ENCODE measurements at regions not wholly inside any gene's neighbourhood (a gene's known extent, or its start where the extent isn't known, plus 50 kb on each side); places are given as distances from the start of the nearest gene placed in this dataset.

DNA sequence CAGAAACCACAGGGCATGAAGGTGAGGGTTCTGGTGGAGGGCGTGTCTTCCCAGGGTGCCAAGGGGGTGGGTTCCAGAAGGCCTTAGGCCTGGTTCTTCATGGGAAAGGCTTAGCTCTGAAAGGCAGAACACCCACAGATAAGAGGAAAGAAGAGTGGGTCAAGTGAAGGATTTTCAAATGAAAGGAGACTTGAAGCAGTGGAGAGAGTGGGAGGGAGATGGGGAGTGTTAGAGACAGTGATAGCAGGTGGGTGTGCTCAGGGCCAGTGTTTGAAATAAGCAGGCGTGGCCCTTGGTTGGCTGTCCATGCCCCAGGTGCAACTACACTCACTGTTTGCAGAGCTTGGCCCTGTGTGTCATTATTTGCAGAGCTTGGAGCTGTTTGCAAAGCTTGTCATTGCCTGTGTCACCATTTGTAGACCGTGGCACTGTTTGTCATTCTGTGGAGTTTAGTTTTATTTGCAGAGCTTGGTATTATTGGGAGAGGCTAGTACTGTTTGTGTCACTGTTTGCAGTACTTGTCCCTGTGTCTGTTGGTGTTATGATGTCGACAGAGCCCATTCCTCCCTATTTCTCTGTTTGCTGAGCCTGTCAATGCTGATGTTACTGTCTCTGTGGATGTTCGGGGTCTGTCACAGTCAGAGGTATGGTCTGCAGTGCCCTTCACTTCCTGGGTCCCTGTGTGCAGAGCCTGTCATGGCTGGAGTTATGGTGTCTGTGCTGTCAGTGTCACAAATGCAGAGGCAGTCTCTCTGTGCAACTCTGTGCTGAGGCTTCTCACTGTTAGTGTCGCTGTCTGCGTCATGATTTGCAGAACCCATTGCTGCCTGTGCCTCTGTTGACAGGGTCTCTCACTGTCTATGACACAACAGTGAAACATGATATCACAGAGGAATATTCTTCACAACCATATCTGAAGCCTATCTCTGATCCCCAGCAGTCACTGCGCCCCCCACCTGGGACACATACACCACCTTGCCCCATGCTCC, 127.7 kb upstream of the LRFN2 start (continued):
- TF ChIP-seq HNRNPH1 (optimal IDR thresholded peaks at IDR 0.05; ENCODE audit: low read depth, low read length) = peak; percentile 19
- TF ChIP-seq ATRX (CRISPR knock-in tag; IDR thresholded peaks at IDR 0.05; ENCODE audit: borderline replicate concordance) = no peak
- TF ChIP-seq, protein P1, sequence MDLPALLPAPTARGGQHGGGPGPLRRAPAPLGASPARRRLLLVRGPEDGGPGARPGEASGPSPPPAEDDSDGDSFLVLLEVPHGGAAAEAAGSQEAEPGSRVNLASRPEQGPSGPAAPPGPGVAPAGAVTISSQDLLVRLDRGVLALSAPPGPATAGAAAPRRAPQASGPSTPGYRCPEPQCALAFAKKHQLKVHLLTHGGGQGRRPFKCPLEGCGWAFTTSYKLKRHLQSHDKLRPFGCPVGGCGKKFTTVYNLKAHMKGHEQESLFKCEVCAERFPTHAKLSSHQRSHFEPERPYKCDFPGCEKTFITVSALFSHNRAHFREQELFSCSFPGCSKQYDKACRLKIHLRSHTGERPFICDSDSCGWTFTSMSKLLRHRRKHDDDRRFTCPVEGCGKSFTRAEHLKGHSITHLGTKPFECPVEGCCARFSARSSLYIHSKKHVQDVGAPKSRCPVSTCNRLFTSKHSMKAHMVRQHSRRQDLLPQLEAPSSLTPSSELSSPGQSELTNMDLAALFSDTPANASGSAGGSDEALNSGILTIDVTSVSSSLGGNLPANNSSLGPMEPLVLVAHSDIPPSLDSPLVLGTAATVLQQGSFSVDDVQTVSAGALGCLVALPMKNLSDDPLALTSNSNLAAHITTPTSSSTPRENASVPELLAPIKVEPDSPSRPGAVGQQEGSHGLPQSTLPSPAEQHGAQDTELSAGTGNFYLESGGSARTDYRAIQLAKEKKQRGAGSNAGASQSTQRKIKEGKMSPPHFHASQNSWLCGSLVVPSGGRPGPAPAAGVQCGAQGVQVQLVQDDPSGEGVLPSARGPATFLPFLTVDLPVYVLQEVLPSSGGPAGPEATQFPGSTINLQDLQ (CRISPR knock-in tag; IDR thresholded peaks at IDR 0.05) = no peak
- TF ChIP-seq HOXA5 (CRISPR knock-in tag; IDR thresholded peaks at IDR 0.05) = no peak
- TF ChIP-seq, protein P2, sequence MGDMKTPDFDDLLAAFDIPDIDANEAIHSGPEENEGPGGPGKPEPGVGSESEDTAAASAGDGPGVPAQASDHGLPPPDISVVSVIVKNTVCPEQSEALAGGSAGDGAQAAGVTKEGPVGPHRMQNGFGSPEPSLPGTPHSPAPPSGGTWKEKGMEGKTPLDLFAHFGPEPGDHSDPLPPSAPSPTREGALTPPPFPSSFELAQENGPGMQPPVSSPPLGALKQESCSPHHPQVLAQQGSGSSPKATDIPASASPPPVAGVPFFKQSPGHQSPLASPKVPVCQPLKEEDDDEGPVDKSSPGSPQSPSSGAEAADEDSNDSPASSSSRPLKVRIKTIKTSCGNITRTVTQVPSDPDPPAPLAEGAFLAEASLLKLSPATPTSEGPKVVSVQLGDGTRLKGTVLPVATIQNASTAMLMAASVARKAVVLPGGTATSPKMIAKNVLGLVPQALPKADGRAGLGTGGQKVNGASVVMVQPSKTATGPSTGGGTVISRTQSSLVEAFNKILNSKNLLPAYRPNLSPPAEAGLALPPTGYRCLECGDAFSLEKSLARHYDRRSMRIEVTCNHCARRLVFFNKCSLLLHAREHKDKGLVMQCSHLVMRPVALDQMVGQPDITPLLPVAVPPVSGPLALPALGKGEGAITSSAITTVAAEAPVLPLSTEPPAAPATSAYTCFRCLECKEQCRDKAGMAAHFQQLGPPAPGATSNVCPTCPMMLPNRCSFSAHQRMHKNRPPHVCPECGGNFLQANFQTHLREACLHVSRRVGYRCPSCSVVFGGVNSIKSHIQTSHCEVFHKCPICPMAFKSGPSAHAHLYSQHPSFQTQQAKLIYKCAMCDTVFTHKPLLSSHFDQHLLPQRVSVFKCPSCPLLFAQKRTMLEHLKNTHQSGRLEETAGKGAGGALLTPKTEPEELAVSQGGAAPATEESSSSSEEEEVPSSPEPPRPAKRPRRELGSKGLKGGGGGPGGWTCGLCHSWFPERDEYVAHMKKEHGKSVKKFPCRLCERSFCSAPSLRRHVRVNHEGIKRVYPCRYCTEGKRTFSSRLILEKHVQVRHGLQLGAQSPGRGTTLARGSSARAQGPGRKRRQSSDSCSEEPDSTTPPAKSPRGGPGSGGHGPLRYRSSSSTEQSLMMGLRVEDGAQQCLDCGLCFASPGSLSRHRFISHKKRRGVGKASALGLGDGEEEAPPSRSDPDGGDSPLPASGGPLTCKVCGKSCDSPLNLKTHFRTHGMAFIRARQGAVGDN (CRISPR knock-in tag; IDR thresholded peaks at IDR 0.05) = no peak; the same call in 1 of the 2 replicates
- no peak for TF ChIP-seq SATB2 (CRISPR knock-in tag; IDR thresholded peaks at IDR 0.05)
- TF ChIP-seq ZNF496 (CRISPR knock-in tag; IDR thresholded peaks at IDR 0.05; ENCODE audit: insufficient replicate concordance) = no peak
- TF ChIP-seq ZFP36L2 (CRISPR knock-in tag; IDR thresholded peaks at IDR 0.05) = no peak
- TF ChIP-seq, protein P3, sequence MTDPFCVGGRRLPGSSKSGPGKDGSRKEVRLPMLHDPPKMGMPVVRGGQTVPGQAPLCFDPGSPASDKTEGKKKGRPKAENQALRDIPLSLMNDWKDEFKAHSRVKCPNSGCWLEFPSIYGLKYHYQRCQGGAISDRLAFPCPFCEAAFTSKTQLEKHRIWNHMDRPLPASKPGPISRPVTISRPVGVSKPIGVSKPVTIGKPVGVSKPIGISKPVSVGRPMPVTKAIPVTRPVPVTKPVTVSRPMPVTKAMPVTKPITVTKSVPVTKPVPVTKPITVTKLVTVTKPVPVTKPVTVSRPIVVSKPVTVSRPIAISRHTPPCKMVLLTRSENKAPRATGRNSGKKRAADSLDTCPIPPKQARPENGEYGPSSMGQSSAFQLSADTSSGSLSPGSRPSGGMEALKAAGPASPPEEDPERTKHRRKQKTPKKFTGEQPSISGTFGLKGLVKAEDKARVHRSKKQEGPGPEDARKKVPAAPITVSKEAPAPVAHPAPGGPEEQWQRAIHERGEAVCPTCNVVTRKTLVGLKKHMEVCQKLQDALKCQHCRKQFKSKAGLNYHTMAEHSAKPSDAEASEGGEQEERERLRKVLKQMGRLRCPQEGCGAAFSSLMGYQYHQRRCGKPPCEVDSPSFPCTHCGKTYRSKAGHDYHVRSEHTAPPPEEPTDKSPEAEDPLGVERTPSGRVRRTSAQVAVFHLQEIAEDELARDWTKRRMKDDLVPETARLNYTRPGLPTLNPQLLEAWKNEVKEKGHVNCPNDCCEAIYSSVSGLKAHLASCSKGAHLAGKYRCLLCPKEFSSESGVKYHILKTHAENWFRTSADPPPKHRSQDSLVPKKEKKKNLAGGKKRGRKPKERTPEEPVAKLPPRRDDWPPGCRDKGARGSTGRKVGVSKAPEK (CRISPR knock-in tag; IDR thresholded peaks at IDR 0.05; ENCODE audit: borderline replicate concordance) = no peak
- no peak for TF ChIP-seq SMAD9 (CRISPR knock-in tag; IDR thresholded peaks at IDR 0.05)
- TF ChIP-seq GATA4 (IDR thresholded peaks at IDR 0.05; ENCODE audit: borderline replicate concordance, low read depth) = no peak
- TF ChIP-seq SRY (CRISPR knock-in tag; IDR thresholded peaks at IDR 0.05) = no peak
- TF ChIP-seq ZSCAN31 (CRISPR knock-in tag; IDR thresholded peaks at IDR 0.05; ENCODE audit: low read depth) = no peak
- no peak for TF ChIP-seq GTF2F1 (IDR thresholded peaks at IDR 0.05; ENCODE audit: low read length)
- no peak for TF ChIP-seq TAF1 (CRISPR knock-in tag; IDR thresholded peaks at IDR 0.05)
- TF ChIP-seq, protein P4, sequence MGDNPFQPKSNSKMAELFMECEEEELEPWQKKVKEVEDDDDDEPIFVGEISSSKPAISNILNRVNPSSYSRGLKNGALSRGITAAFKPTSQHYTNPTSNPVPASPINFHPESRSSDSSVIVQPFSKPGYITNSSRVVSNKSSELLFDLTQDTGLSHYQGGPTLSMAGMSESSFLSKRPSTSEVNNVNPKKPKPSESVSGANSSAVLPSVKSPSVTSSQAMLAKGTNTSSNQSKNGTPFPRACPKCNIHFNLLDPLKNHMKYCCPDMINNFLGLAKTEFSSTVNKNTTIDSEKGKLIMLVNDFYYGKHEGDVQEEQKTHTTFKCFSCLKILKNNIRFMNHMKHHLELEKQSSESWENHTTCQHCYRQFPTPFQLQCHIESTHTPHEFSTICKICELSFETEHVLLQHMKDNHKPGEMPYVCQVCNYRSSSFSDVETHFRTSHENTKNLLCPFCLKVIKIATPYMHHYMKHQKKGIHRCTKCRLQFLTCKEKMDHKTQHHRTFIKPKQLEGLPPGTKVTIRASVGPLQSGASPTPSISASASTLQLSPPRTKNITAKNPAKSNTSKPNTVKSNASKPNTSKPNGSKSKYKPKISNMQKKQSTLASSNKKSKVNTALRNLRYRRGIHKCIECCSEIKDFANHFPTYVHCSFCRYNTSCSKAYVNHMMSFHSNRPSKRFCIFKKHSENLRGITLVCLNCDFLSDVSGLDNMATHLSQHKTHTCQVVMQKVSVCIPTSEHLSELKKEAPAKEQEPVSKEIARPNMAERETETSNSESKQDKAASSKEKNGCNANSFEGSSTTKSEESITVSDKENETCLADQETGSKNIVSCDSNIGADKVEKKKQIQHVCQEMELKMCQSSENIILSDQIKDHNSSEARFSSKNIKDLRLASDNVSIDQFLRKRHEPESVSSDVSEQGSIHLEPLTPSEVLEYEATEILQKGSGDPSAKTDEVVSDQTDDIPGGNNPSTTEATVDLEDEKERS (CRISPR knock-in tag; IDR thresholded peaks at IDR 0.05) = no peak
